ENCODE measurements at regions not wholly inside any gene's neighbourhood (a gene's known extent, or its start where the extent isn't known, plus 50 kb on each side); places are given as distances from the start of the nearest gene placed in this dataset.

DNA sequence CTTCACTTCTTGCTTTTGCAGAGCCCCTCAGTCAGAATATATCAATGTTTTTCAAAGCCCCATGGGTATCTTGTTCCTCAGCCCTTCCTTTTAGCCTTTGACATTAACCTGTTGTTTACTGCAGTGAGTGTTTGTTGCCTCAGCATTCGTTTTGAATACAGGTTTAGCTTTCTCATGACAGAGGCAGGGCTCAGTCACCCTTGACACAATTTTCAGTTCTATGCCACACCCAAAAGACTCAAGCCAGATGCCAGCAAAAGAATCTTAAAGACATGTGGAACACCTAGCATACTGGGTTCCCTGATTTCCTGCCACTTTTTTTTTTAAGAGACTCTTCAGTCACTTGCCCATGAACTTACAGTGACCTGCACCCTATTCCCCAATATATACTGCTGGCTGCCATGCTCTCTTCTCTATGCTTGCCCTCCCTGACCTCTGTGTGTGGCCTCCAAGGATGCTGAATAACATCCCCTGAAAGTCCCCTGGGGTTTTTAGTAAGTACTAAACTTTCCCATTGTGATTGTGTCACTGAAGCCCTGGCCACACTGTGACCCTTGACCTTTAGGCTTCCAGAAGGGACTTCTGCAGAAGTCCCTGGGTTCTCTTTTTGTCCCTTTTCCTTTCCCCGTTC, 1225.5 kb downstream of the TBC1D22A start:
- Histone ChIP-seq H3K4me3 (no peak overlapping the region), H3K27ac (no peak overlapping the region)
- TF ChIP-seq, protein P1, sequence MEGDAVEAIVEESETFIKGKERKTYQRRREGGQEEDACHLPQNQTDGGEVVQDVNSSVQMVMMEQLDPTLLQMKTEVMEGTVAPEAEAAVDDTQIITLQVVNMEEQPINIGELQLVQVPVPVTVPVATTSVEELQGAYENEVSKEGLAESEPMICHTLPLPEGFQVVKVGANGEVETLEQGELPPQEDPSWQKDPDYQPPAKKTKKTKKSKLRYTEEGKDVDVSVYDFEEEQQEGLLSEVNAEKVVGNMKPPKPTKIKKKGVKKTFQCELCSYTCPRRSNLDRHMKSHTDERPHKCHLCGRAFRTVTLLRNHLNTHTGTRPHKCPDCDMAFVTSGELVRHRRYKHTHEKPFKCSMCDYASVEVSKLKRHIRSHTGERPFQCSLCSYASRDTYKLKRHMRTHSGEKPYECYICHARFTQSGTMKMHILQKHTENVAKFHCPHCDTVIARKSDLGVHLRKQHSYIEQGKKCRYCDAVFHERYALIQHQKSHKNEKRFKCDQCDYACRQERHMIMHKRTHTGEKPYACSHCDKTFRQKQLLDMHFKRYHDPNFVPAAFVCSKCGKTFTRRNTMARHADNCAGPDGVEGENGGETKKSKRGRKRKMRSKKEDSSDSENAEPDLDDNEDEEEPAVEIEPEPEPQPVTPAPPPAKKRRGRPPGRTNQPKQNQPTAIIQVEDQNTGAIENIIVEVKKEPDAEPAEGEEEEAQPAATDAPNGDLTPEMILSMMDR (IDR thresholded peaks at IDR 0.05): no peak
- DNase-seq (ENCODE audit: low spot score): no peak

DNA sequence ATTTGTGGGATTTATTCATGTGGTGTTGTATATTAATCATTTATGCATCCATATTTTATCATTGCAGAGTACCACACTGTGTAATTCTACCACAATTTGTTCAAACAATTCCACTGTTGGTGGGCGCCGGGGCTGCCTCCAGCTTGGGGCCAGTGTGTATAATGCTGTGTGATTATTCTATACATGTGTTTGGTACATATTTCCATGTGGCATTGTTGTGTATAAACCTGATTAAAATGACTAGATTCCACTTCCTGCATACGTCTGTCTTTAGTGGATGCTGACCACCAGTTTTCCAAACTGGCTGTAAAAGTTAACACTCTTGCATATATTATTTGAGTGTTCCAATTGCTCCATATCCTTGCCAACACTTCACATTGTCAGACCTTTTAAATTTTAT, 1213.8 kb downstream of the TBC1D22A start:
- H3K4me3 ChIP-seq: no peak overlapping the region
- H3K27ac ChIP-seq: no peak overlapping the region
- DNase-seq (ENCODE audit: low spot score): no peak
- TF ChIP-seq, protein P1 (IDR thresholded peaks at IDR 0.05): no peak

DNA sequence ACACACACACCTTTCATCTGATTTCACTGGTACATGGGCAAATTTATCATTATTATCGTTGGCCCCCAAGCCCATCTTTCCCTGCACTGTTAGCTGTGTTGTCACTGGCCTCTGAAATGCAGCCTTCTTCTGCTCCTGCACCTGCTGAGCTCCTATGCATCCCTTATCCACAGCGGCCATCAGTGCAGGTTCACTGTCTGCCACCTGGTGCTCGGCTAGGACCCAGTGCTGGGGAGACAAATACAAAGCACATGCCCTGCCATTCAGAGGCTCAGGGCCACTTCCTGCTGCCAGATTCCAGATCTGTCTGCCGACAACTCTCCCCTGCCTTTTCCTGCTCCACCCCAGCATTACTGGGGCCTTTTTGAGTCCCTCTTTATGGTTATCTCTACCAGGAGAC, 1205.4 kb downstream of the TBC1D22A start:
- no peak for DNase-seq (ENCODE audit: low spot score)
- Histone ChIP-seq H3K4me3 (no peak overlapping the region), H3K27ac (no peak overlapping the region)
- TF ChIP-seq, protein P1 (IDR thresholded peaks at IDR 0.05): no peak

DNA sequence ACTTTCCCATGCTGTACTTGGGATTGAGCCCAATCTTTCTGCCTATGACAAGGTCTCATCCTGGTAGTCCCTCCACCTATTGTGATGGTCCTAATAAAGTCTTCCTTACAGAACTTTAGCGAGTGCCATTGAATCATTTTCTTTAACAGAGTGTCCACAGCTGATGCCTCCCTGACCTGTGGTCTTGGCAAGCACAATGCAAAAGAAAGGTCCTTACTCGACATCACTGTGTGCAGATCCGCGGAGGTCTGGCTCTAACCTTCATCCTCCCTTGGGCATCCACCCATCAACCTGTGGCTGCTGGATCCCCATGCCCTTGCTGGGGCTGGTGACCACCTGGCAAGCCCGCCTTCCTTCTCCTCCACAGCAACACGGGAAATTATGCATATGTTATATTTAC, 1203.9 kb downstream of the TBC1D22A start:
- Histone ChIP-seq H3K4me3 (no peak overlapping the region), H3K27ac (no peak overlapping the region)
- DNase-seq (ENCODE audit: low spot score): no peak
- TF ChIP-seq, protein P1 (IDR thresholded peaks at IDR 0.05): no peak

DNA sequence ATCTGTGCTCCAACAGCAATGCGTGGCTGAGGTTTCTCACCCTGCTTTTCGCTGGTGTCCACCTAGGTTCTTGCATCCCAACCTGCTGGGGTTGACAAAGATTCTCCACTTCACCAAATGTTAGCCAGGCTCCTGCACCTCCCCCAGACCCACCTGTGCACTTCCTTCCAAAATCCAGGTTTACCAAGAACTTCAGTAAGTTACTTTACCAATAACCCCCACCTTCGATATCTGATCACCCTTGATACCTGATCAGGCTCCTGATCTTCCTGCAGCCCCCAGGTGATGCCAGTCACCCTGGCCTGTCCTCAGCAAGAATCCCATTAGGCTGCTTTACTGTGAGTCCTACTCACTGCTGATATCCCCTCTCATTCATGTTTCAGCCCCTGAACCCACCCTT, 1203.4 kb downstream of the TBC1D22A start:
- DNase-seq (ENCODE audit: low spot score): no peak
- Histone ChIP-seq H3K4me3 (no peak overlapping the region), H3K27ac (no peak overlapping the region)
- TF ChIP-seq, protein P1 (IDR thresholded peaks at IDR 0.05): no peak

DNA sequence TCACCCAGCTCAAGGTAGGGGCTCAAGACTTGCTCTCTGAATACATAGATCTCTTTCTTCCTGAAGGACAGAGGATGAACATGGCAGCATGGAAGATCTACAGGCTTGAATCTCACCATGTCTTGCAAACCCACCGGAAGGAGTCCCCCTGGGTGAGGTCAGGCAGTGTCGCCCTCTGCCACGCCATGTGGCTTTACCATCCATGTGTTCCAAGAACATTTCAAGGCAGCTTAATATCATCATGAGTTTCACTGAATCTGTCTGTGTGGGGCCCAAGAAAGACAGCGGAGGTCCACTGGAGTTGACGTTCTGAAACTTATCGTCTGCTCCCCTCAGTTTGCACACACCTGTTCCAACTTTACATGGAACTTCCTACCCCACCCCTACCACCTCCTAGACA, 1202.6 kb downstream of the TBC1D22A start:
- Histone ChIP-seq H3K27ac (no peak overlapping the region), H3K4me3 (no peak overlapping the region)
- TF ChIP-seq, protein P1 (IDR thresholded peaks at IDR 0.05): no peak
- no peak for DNase-seq (ENCODE audit: low spot score)

DNA sequence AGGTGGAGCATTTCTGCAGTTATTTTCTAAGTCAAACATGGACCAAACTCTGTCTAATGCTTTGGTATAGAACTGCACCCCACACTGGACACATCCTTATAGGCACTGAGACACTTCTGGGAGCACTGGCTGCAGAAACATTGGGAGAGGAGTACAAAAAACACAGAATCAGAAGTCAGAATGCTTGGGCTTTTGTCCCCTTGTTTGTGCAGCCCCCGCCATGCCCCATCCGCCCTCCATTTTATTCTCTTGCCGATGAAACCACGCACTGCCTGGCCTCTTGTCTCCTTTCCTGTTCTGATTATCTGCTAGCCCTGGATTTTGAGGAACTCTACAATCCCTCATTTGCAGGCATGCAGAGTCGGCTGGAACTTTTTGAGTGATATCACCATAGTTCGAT, 1201.2 kb downstream of the TBC1D22A start:
- no peak overlapping the region for H3K27ac ChIP-seq
- H3K4me3 ChIP-seq: no peak overlapping the region
- DNase-seq (ENCODE audit: low spot score): no peak
- TF ChIP-seq, protein P1 (IDR thresholded peaks at IDR 0.05): no peak
